DMS114 treated with DMSO at 0.1 percent for 48 hours (cell line): ENCODE measurements at regions not wholly inside any gene's neighbourhood (a gene's known extent, or its start where the extent isn't known, plus 50 kb on each side); places are given as distances from the start of the nearest gene placed in this dataset.

Source experiments
- DNase-seq: peaks from one replicate; lab custom pipeline; 2025; ENCODE audit not compliant: unreplicated experiment; lab: John Stamatoyannopoulos, UW

GRCh38 chr11:69413015-69413801 is 68.3 kb upstream of the LINC01488 start:
- DNase-seq = no peak

- DNase-seq = no peak
Observed at GRCh38 chr11:69413993-69414392, 67.5 kb upstream of the LINC01488 start.

- no peak for DNase-seq
Observed at GRCh38 chr11:69414773-69415187, 66.7 kb upstream of the LINC01488 start.

- no peak for DNase-seq
Observed at GRCh38 chr11:69415411-69416142, 65.9 kb upstream of the LINC01488 start.

GRCh38 chr11:69416143-69416515 is 65.3 kb upstream of the LINC01488 start:
- no peak for DNase-seq

- no peak for DNase-seq
Observed at GRCh38 chr11:69416762-69417698, 64.4 kb upstream of the LINC01488 start.

GRCh38 chr11:69417699-69418085 is 63.8 kb upstream of the LINC01488 start:
- no peak for DNase-seq

- no peak for DNase-seq
Observed at GRCh38 chr11:69418576-69419296, 62.7 kb upstream of the LINC01488 start.

GRCh38 chr11:69419662-69420395 is 61.6 kb upstream of the LINC01488 start:
- DNase-seq = no peak

- DNase-seq = no peak
Observed at GRCh38 chr11:69422645-69423044, 58.8 kb upstream of the LINC01488 start.

GRCh38 chr11:69423181-69423580 is 58.3 kb upstream of the LINC01488 start:
- no peak for DNase-seq

GRCh38 chr11:69423611-69424385 is 57.7 kb upstream of the LINC01488 start:
- no peak for DNase-seq

- DNase-seq = no peak
Observed at GRCh38 chr11:69424748-69425147, 56.7 kb upstream of the LINC01488 start.

- no peak for DNase-seq
Observed at GRCh38 chr11:69425444-69425843, 56.0 kb upstream of the LINC01488 start.

GRCh38 chr11:69425895-69426544 is 55.4 kb upstream of the LINC01488 start:
- DNase-seq = no peak

GRCh38 chr11:69427337-69427736 is 54.1 kb upstream of the LINC01488 start:
- DNase-seq = no peak

GRCh38 chr11:69427906-69428880 is 53.3 kb upstream of the LINC01488 start:
- DNase-seq = no peak
